ENCODE measurements at regions not wholly inside any gene's neighbourhood (a gene's known extent, or its start where the extent isn't known, plus 50 kb on each side); places are given as distances from the start of the nearest gene placed in this dataset.

- H3K4me3 ChIP-seq (replicated peaks; ENCODE audit: low read depth, low read length) = no peak overlapping the region
- DNase-seq (ENCODE audit: extremely low read depth, insufficient read length) = no peak
- no peak for TF ChIP-seq CTCF (IDR thresholded peaks at IDR 0.05; ENCODE audit: insufficient read depth, low read length, poor library complexity, severe bottlenecking)
- no peaks in the 10 kb centered on the region for H3K27me3 ChIP-seq (replicated peaks; ENCODE audit: control insufficient read depth, insufficient read depth, low read length)
- no peaks in the 10 kb centered on the region for H3K36me3 ChIP-seq (ENCODE audit: control insufficient read depth, insufficient read depth, low read length)
Observed at GRCh38 chr16:55176901-55177300, 147.1 kb upstream of the IRX6 start.

- no peak for TF ChIP-seq CTCF (IDR thresholded peaks at IDR 0.05; ENCODE audit: insufficient read depth, low read length, poor library complexity, severe bottlenecking)
- no peak for DNase-seq (ENCODE audit: extremely low read depth, insufficient read length)
- H3K27me3 ChIP-seq (replicated peaks; ENCODE audit: control insufficient read depth, insufficient read depth, low read length) = no peaks in the 10 kb centered on the region
- no peak overlapping the region for H3K4me3 ChIP-seq (replicated peaks; ENCODE audit: low read depth, low read length)
- no peaks in the 10 kb centered on the region for H3K36me3 ChIP-seq (ENCODE audit: control insufficient read depth, insufficient read depth, low read length)
Observed at GRCh38 chr16:55179411-55179810, 144.6 kb upstream of the IRX6 start.

- TF ChIP-seq CTCF (IDR thresholded peaks at IDR 0.05; ENCODE audit: insufficient read depth, low read length, poor library complexity, severe bottlenecking) = no peak
- Histone ChIP-seq H3K27me3 (replicated peaks; ENCODE audit: control insufficient read depth, insufficient read depth, low read length) (no peaks in the 10 kb centered on the region), H3K36me3 (ENCODE audit: control insufficient read depth, insufficient read depth, low read length) (no peaks in the 10 kb centered on the region), H3K4me3 (replicated peaks; ENCODE audit: low read depth, low read length) (no peak overlapping the region)
- no peak for DNase-seq (ENCODE audit: extremely low read depth, insufficient read length)
Observed at GRCh38 chr16:55179852-55180585, 144.0 kb upstream of the IRX6 start.

- DNase-seq (ENCODE audit: extremely low read depth, insufficient read length) = no peak
- H3K4me3 ChIP-seq (replicated peaks; ENCODE audit: low read depth, low read length) = no peak overlapping the region
- H3K36me3 ChIP-seq (ENCODE audit: control insufficient read depth, insufficient read depth, low read length) = no peaks in the 10 kb centered on the region
- TF ChIP-seq CTCF (IDR thresholded peaks at IDR 0.05; ENCODE audit: insufficient read depth, low read length, poor library complexity, severe bottlenecking) = no peak
- no peaks in the 10 kb centered on the region for H3K27me3 ChIP-seq (replicated peaks; ENCODE audit: control insufficient read depth, insufficient read depth, low read length)
Observed at GRCh38 chr16:55184052-55184451, 140.0 kb upstream of the IRX6 start.

GRCh38 chr16:55184619-55185018 lies 139.4 kb upstream of the IRX6 start:
- no peak for TF ChIP-seq CTCF (IDR thresholded peaks at IDR 0.05; ENCODE audit: insufficient read depth, low read length, poor library complexity, severe bottlenecking)
- Histone ChIP-seq H3K4me3 (replicated peaks; ENCODE audit: low read depth, low read length) (no peak overlapping the region), H3K27me3 (replicated peaks; ENCODE audit: control insufficient read depth, insufficient read depth, low read length) (no peaks in the 10 kb centered on the region), H3K36me3 (ENCODE audit: control insufficient read depth, insufficient read depth, low read length) (no peaks in the 10 kb centered on the region)
- DNase-seq (ENCODE audit: extremely low read depth, insufficient read length) = no peak

- H3K36me3 ChIP-seq (ENCODE audit: control insufficient read depth, insufficient read depth, low read length) = no peaks in the 10 kb centered on the region
- TF ChIP-seq CTCF (IDR thresholded peaks at IDR 0.05; ENCODE audit: insufficient read depth, low read length, poor library complexity, severe bottlenecking) = no peak
- H3K27me3 ChIP-seq (replicated peaks; ENCODE audit: control insufficient read depth, insufficient read depth, low read length) = no peaks in the 10 kb centered on the region
- no peak for DNase-seq (ENCODE audit: extremely low read depth, insufficient read length)
- H3K4me3 ChIP-seq (replicated peaks; ENCODE audit: low read depth, low read length) = no peak overlapping the region
Observed at GRCh38 chr16:55189224-55189623, 134.8 kb upstream of the IRX6 start.
